HG03139 (cell line): ENCODE measurements at regions not wholly inside any gene's neighbourhood (a gene's known extent, or its start where the extent isn't known, plus 50 kb on each side); places are given as distances from the start of the nearest gene placed in this dataset.

ENCODE experiments used
- ATAC-seq: cut with Tn5 transposase; IDR thresholded peaks from one replicate; pipeline ENCODE4 v1.9.1; 2021; ENCODE audit not compliant: unreplicated experiment

- no peak for ATAC-seq
Observed at GRCh38 chr1:98002288-98002687, 81.5 kb upstream of the DPYD start.

- no peak for ATAC-seq
Observed at GRCh38 chr1:98001764-98002163, 80.9 kb upstream of the DPYD start.

- ATAC-seq, result no peak
Observed at GRCh38 chr1:97999320-97999719, 78.5 kb upstream of the DPYD start.

- ATAC-seq, result no peak
Observed at GRCh38 chr1:97996880-97997279, 76.0 kb upstream of the DPYD start.

- no peak for ATAC-seq
Observed at GRCh38 chr1:97989094-97989680, 68.4 kb upstream of the DPYD start.

GRCh38 chr1:97986041-97987005, 65.5 kb upstream of the DPYD start:
- no peak for ATAC-seq

- no peak for ATAC-seq
Observed at GRCh38 chr1:97983126-97983525, 62.3 kb upstream of the DPYD start.

GRCh38 chr1:97980530-97980929, 59.7 kb upstream of the DPYD start:
- ATAC-seq, result no peak

GRCh38 chr1:97976801-97977200, 56.0 kb upstream of the DPYD start:
- ATAC-seq, result no peak
